Cardiac fibroblast (primary cell): ENCODE measurements at regions not wholly inside any gene's neighbourhood (a gene's known extent, or its start where the extent isn't known, plus 50 kb on each side); places are given as distances from the start of the nearest gene placed in this dataset.
"Not testable (repeated sequence)": the region's sequence is repeated elsewhere in the genome, so short reads cannot be mapped to it uniquely, and the experiment has no call there.

Source experiments
- DNase-seq, 2 donors: peaks; one replicate each; pipeline versions ENCODE4 v3.0.0 to v3.0.0-alpha.2; 2010; ENCODE audit warnings: low read depth in 2 of 2
- H3K4me3 ChIP-seq, 2 donors: replicated peaks in 1 of 2; 1 replicate in 1 of 2; 2 replicates in 1 of 2; pipeline ENCODE4 v1.5.1; 2011; ENCODE audit warnings: low read depth in 2 of 2, low read length in 2 of 2, mild to moderate bottlenecking in 2 of 2, moderate library complexity in 1 of 2
- TF ChIP-seq, protein P1 (sequence below): IDR thresholded peaks from one replicate; pipeline ENCODE4 v1.5.1; 2011; ENCODE audit warnings: low read depth, mild to moderate bottlenecking, low read length, inconsistent platforms

DNA sequence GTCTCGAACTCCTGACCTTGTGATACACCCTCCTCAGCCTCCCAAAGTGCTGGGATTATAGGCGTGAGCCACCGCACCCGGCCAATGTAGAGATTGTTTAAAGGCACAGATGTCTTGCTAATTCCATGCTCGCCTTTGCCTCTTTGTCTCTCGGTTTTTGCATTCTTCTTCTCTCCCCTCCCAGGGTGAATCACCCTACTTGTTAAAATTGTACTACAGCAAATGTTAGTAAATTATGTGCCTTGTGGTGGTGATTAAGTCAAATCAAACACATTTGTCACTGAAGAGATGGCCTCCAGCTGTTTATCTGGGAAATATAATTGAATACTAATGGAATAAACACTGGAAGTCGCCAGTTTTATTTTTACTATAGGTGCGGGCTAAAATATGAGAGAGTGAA is 384.4 kb upstream of the AUTS2 start:
- H3K4me3 ChIP-seq: no peak overlapping the region
- TF ChIP-seq, protein P1, sequence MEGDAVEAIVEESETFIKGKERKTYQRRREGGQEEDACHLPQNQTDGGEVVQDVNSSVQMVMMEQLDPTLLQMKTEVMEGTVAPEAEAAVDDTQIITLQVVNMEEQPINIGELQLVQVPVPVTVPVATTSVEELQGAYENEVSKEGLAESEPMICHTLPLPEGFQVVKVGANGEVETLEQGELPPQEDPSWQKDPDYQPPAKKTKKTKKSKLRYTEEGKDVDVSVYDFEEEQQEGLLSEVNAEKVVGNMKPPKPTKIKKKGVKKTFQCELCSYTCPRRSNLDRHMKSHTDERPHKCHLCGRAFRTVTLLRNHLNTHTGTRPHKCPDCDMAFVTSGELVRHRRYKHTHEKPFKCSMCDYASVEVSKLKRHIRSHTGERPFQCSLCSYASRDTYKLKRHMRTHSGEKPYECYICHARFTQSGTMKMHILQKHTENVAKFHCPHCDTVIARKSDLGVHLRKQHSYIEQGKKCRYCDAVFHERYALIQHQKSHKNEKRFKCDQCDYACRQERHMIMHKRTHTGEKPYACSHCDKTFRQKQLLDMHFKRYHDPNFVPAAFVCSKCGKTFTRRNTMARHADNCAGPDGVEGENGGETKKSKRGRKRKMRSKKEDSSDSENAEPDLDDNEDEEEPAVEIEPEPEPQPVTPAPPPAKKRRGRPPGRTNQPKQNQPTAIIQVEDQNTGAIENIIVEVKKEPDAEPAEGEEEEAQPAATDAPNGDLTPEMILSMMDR: no peak
- DNase-seq: no peak

- not testable (repeated sequence) for DNase-seq, H3K4me3 ChIP-seq
Observed at GRCh38 chr7:69215516-69215915, 382.8 kb upstream of the AUTS2 start.

GRCh38 chr7:69217516-69218350 is 380.5 kb upstream of the AUTS2 start:
- no peak for DNase-seq
- TF ChIP-seq, protein P1: no peak

DNA sequence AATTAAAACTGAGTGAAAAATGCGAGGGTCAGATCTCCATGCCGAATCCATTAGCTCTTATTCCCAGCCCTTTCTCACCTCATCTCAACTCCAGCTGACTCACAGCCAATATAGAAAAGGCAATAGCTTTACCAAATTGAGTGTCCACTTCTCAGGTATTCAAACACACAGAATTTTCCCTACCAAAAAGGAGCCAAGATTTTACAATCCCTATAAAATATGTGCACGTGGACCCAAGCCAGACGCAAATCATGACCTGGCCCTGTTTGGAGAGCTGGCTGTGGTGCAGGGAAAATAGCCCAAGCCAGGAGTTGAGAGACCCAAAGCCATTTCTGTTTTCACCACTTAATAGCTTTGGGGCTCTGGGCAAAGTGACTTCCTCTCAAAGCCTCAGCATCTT is 379.7 kb upstream of the AUTS2 start:
- TF ChIP-seq, protein P1: no peak
- no peak for DNase-seq
- no peak overlapping the region for H3K4me3 ChIP-seq

More at GRCh38 chr7:69217516-69218350, 380.5 kb upstream of the AUTS2 start:
- no peak overlapping the region for H3K4me3 ChIP-seq

- no peak for DNase-seq
- TF ChIP-seq, protein P1: no peak
- no peak overlapping the region for H3K4me3 ChIP-seq
Observed at GRCh38 chr7:69219381-69219780, 378.9 kb upstream of the AUTS2 start.

DNA sequence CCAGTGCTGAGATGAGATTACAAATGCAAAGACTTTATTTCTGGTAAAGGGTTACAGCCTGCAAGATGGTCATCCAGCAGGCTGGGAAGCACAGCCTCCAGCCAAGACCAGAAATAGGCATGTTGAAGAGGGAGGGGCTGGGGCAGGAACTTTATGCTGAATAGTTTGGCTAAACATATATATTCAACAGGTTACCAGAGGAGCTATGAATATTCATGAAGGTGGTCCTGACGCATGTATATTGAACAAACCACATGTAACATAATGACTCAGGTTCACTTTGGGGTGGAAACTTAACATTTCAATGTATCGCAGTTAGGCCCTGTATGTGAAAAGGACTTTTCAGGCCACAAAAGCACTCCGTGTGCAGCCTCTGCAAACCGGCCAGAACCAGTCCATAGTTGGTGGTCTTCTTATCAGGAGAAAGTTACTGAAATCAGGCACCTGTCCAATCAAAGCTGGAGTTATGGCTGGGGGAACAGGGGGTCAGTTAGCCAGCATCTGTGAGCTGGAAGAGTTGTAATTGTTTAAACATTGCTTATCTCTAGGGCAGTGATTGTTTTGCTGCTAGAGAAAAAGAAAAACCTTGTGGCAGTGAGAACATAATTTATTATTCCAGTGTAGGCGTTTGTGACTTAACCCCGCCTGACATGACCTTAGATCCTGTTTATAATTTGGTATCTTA is 372.9 kb upstream of the AUTS2 start:
- no peak for DNase-seq
- H3K4me3 ChIP-seq: no peak overlapping the region
- TF ChIP-seq, protein P1: no peak

DNA sequence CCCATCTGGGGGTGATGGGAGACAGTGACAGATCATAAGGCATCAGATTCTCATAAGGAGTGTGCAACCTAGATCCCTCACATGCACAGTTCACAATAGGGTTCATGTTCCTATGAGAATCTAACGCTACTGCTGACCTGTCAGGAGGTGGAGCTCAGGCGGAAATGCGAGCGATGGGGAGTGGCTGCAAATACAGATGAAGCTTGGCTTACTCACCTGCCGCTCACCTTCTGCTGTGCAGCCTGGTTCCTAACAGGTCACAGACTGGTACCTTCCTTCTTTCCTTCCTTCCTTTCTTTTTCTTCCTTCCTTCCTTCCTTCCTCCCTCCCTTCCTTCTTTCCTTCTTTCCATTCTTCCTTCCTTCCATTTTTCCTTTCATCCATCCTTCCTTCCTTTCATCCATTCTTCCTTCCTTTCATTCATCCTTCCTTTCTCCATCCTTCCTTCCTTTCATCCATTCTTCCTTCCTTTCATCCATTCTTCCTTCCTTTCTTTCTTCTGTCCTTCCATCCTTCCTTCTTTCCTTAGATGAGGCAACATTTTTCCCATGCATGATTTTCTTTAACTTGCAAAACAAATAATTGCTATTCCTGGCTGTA is 370.0 kb upstream of the AUTS2 start:
- H3K4me3 ChIP-seq: no peak overlapping the region
- no peak for DNase-seq
- TF ChIP-seq, protein P1: no peak
